Right lobe of liver (tissue), 6 donors: ENCODE measurements at regions not wholly inside any gene's neighbourhood (a gene's known extent, or its start where the extent isn't known, plus 50 kb on each side); places are given as distances from the start of the nearest gene placed in this dataset.

Source experiments
- ATAC-seq, 4 donors: fragments of 200-7000 bp; cut with Tn5 transposase; one replicate each; pipeline ENCODE4 v1.9.1; 2020; ENCODE audit warnings: mild to moderate bottlenecking in 4 of 4, moderate library complexity in 4 of 4
- DNase-seq, 3 donors: peaks; one replicate each; pipeline ENCODE4 v3.0.0-alpha.2; 2020
- H3K27ac ChIP-seq, 3 donors: fragments of 200-600 bp; one replicate each; pipeline ENCODE4 v1.8.0; 2022
- H3K27me3 ChIP-seq, 2 donors: fragments of 200-600 bp; one replicate each; pipeline ENCODE4 v1.8.0; 2022
- H3K36me3 ChIP-seq, 4 donors: fragments of 200-600 bp; sonication (generic) in 1 of 4; one replicate each; pipeline versions ENCODE4 v1.5.1 to v1.8.0; 2017 to 2022; ENCODE audit warnings: control low read depth in 1 of 4
- H3K4me1 ChIP-seq, 4 donors: fragments of 200-600 bp; sonication (generic) in 1 of 4; one replicate each; pipeline versions ENCODE4 v1.5.1 to v1.8.0; 2017 to 2022; ENCODE audit warnings: control low read depth in 1 of 4
- H3K4me3 ChIP-seq, 3 donors: fragments of 200-600 bp; one replicate each; pipeline ENCODE4 v1.8.0; 2022
- H3K9me3 ChIP-seq, 4 donors: fragments of 200-600 bp; sonication (generic) in 1 of 4; one replicate each; pipeline versions ENCODE4 v1.5.1 to v1.8.0; 2017 to 2022; ENCODE audit warnings: control low read depth in 1 of 4
- POLR2A ChIP-seq: fragments of 450-650 bp; IDR thresholded peaks from one replicate; pipeline ENCODE4 v1.6.1; 2017; ENCODE audit warnings: antibody characterized with exemption, mild to moderate bottlenecking
- WGBS: methylation state at CpG from one replicate; pipeline ENCODE4 v1.1.6; 2018; ENCODE audit warnings: low coverage, low lambda C conversion rate; ENCODE audit not compliant: insufficient coverage; ENCODE audit errors: missing lambda C conversion rate; 5-methylcytosine and 5-hydroxymethylcytosine counted together
- intact Hi-C, 2 donors: fragments of 100-400 bp; cut with DNase I; formaldehyde crosslinking; loops; one replicate each; pipeline versions ENCODE4 v1.11.2 to v1.14.1; 2022
- TF ChIP-seq, protein P1 (sequence below), 4 donors: fragments of 200-600 bp in 3 of 4; fragments of 450-650 bp in 1 of 4; IDR thresholded peaks; one replicate each; pipeline versions ENCODE4 v1.5.1 to v1.8.0; 2016 to 2022; ENCODE audit warnings: antibody characterized with exemption in 4 of 4, mild to moderate bottlenecking in 2 of 4
- donor health status: DM: no; HTN: yes; CAD: no.
- donor health status: DM: no; HTN: no; CAD: no.
- donor health status: DM: no; HTN: no; CAD: no.
- donor health status: DM: no; HTN: yes; CAD: no.
- donor health status: DM: no; HTN: yes; CAD: no.

DNA sequence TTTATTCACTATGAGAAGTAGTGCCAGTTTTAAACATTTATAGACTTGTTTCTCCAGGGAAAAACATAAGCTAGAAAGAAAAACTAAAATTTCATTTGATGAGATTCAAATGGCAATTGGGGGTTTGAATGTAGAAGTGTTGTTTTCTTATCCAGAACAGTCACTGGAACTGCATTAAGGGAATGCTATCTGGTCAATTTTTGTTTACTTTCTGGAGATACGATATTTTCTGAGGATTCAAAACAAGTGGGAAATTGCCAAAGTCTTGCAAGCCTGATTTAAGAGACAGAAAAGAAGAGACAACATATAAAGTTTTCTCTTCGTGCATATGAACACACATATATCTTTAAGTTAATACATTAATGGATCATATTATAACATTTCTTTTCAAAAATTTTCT lies 118.4 kb downstream of the NXNL2 start:
- intact Hi-C loops: no loop called here
- no peaks in the 10 kb centered on the region for H3K36me3 ChIP-seq
- ATAC-seq (no peak), DNase-seq (no peak)
- H3K27me3 ChIP-seq: no peaks in the 10 kb centered on the region
- H3K4me3 ChIP-seq: no peak overlapping the region
- no peak overlapping the region for H3K27ac ChIP-seq
- no peaks in the 10 kb centered on the region for H3K4me1 ChIP-seq
- no peaks in the 10 kb centered on the region for H3K9me3 ChIP-seq
- no peak for TF ChIP-seq POLR2A
- TF ChIP-seq, protein P1, sequence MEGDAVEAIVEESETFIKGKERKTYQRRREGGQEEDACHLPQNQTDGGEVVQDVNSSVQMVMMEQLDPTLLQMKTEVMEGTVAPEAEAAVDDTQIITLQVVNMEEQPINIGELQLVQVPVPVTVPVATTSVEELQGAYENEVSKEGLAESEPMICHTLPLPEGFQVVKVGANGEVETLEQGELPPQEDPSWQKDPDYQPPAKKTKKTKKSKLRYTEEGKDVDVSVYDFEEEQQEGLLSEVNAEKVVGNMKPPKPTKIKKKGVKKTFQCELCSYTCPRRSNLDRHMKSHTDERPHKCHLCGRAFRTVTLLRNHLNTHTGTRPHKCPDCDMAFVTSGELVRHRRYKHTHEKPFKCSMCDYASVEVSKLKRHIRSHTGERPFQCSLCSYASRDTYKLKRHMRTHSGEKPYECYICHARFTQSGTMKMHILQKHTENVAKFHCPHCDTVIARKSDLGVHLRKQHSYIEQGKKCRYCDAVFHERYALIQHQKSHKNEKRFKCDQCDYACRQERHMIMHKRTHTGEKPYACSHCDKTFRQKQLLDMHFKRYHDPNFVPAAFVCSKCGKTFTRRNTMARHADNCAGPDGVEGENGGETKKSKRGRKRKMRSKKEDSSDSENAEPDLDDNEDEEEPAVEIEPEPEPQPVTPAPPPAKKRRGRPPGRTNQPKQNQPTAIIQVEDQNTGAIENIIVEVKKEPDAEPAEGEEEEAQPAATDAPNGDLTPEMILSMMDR (IDR thresholded peaks at IDR 0.05): no peak
- 40% methylated on average over 2 of the region's 2 CpGs for WGBS

DNA sequence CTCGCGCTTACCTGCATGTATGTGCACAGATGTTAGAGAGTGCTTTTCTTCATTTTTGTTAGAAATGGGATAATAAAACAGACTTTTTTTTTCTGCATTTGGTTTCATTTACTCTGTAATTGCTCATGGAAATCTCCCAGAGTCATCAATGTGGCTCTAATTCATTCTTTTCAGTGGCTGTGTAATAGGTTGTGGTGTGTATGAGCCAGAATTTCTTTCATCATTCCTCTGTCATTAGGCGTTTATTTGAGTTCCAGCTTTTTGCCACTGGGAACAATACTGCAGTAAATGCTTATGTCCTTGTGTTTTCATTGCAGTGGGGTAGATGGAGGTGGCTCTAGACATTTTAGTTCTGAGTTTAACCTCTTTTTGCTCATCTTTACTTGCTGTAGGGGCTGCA lies 118.9 kb downstream of the NXNL2 start:
- DNase-seq (no peak), ATAC-seq (no peak)
- H3K27me3 ChIP-seq: no peaks in the 10 kb centered on the region
- no peaks in the 10 kb centered on the region for H3K9me3 ChIP-seq
- 72% methylated on average over 3 of the region's 3 CpGs for WGBS
- TF ChIP-seq, protein P1 (IDR thresholded peaks at IDR 0.05): no peak
- TF ChIP-seq POLR2A: no peak
- intact Hi-C loops: no loop called here
- no peak overlapping the region for H3K27ac ChIP-seq
- H3K4me1 ChIP-seq: no peaks in the 10 kb centered on the region
- H3K36me3 ChIP-seq: no peaks in the 10 kb centered on the region
- no peak overlapping the region for H3K4me3 ChIP-seq

DNA sequence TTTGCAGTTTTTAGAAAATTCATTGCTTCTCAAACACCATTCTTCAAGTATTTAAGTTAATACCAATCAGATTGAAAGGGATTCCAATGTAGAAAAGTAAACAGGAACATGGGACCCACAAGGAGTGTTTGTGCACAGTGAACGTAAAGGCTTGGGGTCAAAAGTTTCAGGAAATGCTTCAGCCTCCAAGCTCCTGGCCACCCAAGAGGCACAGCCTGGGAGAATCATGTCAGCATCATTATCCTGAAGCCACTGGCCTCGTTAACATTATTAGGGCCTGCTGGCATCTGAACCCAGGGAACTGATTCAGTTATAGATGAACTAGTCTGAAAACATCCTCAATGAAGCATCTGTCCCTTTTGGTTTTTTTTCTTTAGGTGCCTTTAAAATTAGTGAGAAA lies 122.9 kb downstream of the NXNL2 start:
- H3K4me1 ChIP-seq: no peaks in the 10 kb centered on the region
- TF ChIP-seq, protein P1 (IDR thresholded peaks at IDR 0.05): no peak
- no peak for TF ChIP-seq POLR2A
- H3K27ac ChIP-seq: no peak overlapping the region
- no peak overlapping the region for H3K4me3 ChIP-seq
- no peaks in the 10 kb centered on the region for H3K36me3 ChIP-seq
- H3K9me3 ChIP-seq: no peaks in the 10 kb centered on the region
- WGBS: 36% methylated on average over 2 of the region's 2 CpGs
- no peaks in the 10 kb centered on the region for H3K27me3 ChIP-seq
- DNase-seq (no peak), ATAC-seq (no peak)
- intact Hi-C loops: no loop called here

DNA sequence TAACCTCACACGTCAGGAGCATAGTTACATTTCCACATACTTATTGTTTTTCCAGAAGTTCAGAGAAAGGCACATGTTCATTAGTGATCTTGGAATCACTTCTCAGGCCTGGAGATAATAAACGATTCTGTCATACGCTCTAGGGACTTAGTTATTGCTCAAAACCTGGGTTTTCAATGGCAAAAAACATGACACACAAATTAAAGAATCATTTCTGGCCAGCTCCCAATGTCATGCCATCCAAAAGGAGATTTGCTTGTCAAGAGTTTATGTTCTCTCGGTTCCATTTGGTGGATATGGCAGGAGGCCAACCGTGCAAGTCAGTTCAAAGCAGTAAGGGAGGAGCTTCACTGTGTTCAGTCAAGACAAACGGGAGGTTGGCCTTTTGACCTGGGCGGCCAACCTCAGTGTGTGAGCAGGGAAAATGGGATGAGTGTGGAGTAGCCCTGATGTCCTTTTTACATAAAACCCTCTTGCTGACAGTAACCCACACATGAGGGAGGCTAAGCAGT lies 123.4 kb downstream of the NXNL2 start:
- ATAC-seq: no peak
- WGBS: 48% methylated on average over 7 of the region's 7 CpGs
- no peak for DNase-seq
- no peak overlapping the region for H3K27ac ChIP-seq
- TF ChIP-seq POLR2A: no peak
- TF ChIP-seq, protein P1 (IDR thresholded peaks at IDR 0.05): no peak
- H3K27me3 ChIP-seq: no peaks in the 10 kb centered on the region
- no peaks in the 10 kb centered on the region for H3K4me1 ChIP-seq
- H3K36me3 ChIP-seq: no peaks in the 10 kb centered on the region
- no peaks in the 10 kb centered on the region for H3K9me3 ChIP-seq
- intact Hi-C loops: no loop called here
- no peak overlapping the region for H3K4me3 ChIP-seq

DNA sequence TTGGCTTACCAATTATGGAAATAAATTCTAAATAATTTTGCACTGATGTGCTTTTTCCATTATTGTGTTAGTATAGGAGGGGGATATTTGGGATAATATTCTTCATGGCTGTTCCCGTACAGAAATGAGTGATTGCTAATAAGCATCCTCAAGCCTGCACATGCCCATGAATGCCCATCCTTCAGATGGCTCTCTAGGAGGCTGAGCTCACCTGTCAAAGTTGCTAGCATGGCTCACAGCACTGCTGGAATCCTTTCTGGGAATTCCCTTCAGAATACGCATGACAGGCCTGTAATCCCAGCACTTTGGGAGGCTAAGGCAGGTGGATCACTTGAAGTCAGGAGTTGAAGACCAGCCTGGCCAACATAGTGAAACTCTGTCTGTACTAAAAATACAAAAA lies 124.1 kb downstream of the NXNL2 start:
- Histone ChIP-seq H3K36me3 (no peaks in the 10 kb centered on the region), H3K27ac (no peak overlapping the region), H3K4me3 (no peak overlapping the region), H3K9me3 (no peaks in the 10 kb centered on the region), H3K27me3 (no peaks in the 10 kb centered on the region), H3K4me1 (no peaks in the 10 kb centered on the region)
- TF ChIP-seq, protein P1 (IDR thresholded peaks at IDR 0.05): no peak
- ATAC-seq (no peak), DNase-seq (no peak)
- intact Hi-C loops: no loop called here
- 88% methylated on average over 2 of the region's 2 CpGs for WGBS
